Endothelial cell of umbilical vein (primary cell): ENCODE measurements at regions not wholly inside any gene's neighbourhood (a gene's known extent, or its start where the extent isn't known, plus 50 kb on each side); places are given as distances from the start of the nearest gene placed in this dataset.

Experiments
- EZH2 ChIP-seq: IDR thresholded peaks from 2 replicates; pipeline ENCODE4 v1.6.1; 2012; ENCODE audit warnings: borderline replicate concordance, low read depth, mild to moderate bottlenecking, moderate library complexity, low read length, inconsistent platforms; ENCODE audit not compliant: severe bottlenecking
- FOS ChIP-seq: IDR thresholded peaks from 2 replicates; pipeline ENCODE4 v1.6.1; 2011; ENCODE audit warnings: mild to moderate bottlenecking, low read length, moderate library complexity, borderline replicate concordance; ENCODE audit not compliant: insufficient read depth
- GATA2 ChIP-seq: IDR thresholded peaks from 2 replicates; pipeline ENCODE4 v1.7.0; 2011; ENCODE audit warnings: low read depth, mild to moderate bottlenecking, moderate library complexity, mixed read lengths, low read length; ENCODE audit not compliant: insufficient read length, insufficient read depth
- JUN ChIP-seq: IDR thresholded peaks from 2 replicates; pipeline ENCODE4 v1.6.1; 2011; ENCODE audit warnings: borderline replicate concordance, low read depth; ENCODE audit not compliant: insufficient read length, insufficient read depth
- MYC ChIP-seq: IDR thresholded peaks from one replicate; pipeline ENCODE4 v1.6.1; 2011; ENCODE audit warnings: mild to moderate bottlenecking, low read depth, low read length
- POLR2A ChIP-seq: IDR thresholded peaks from 2 replicates; pipeline ENCODE4 v1.6.1; 2012; ENCODE audit warnings: low read depth, mild to moderate bottlenecking, control low read depth, low read length
- POLR2AphosphoS5 ChIP-seq: IDR thresholded peaks from 2 replicates; pipeline ENCODE4 v1.6.1; 2012; ENCODE audit warnings: low read depth, mild to moderate bottlenecking, control low read depth, low read length, moderate library complexity; ENCODE audit not compliant: insufficient read depth
- TF ChIP-seq, protein P1 (sequence below), 2 donors: IDR thresholded peaks; 1 replicate in 1 of 2; 2 replicates in 1 of 2; pipeline ENCODE4 v1.5.1; 2011; ENCODE audit warnings: low read length in 2 of 2, mild to moderate bottlenecking in 2 of 2, moderate library complexity in 2 of 2, control low read depth in 1 of 2, inconsistent platforms in 1 of 2, low read depth in 1 of 2; ENCODE audit not compliant: insufficient read depth in 1 of 2; ENCODE audit errors: extremely low read depth in 1 of 2
- TF ChIP-seq, protein P2 (sequence below): IDR thresholded peaks from 2 replicates; pipeline ENCODE4 v1.6.1; 2011; ENCODE audit not compliant: insufficient read depth, insufficient read length

DNA sequence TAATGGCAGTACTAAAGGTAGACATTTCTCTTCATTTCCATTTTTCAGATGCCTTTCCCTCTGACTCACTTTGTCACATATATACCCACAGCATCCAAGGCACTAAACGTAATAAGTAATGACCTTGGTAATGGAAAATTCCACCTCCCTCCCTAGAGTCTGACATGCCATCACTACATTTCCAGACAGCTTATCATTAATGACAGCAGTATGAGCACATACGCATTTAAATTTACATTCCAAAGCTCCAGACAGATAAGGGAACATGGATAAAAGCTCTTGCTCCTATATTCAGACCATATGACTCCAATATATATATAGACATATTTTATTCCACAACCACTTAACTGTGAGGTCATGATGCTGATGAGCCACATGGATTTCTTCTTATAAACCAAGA is 191.7 kb upstream of the GORAB start:
- TF ChIP-seq, protein P1, sequence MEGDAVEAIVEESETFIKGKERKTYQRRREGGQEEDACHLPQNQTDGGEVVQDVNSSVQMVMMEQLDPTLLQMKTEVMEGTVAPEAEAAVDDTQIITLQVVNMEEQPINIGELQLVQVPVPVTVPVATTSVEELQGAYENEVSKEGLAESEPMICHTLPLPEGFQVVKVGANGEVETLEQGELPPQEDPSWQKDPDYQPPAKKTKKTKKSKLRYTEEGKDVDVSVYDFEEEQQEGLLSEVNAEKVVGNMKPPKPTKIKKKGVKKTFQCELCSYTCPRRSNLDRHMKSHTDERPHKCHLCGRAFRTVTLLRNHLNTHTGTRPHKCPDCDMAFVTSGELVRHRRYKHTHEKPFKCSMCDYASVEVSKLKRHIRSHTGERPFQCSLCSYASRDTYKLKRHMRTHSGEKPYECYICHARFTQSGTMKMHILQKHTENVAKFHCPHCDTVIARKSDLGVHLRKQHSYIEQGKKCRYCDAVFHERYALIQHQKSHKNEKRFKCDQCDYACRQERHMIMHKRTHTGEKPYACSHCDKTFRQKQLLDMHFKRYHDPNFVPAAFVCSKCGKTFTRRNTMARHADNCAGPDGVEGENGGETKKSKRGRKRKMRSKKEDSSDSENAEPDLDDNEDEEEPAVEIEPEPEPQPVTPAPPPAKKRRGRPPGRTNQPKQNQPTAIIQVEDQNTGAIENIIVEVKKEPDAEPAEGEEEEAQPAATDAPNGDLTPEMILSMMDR (IDR thresholded peaks at IDR 0.05; ENCODE audit: extremely low read depth in 1 of 2, insufficient read depth in 1 of 2, low read depth in 1 of 2, low read length in 2 of 2) = no peak
- no peak for TF ChIP-seq GATA2
- TF ChIP-seq POLR2A = no peak
- TF ChIP-seq EZH2 = no peak
- TF ChIP-seq POLR2AphosphoS5 = no peak
- TF ChIP-seq MYC = no peak
- no peak for TF ChIP-seq FOS
- no peak for TF ChIP-seq JUN
- TF ChIP-seq, protein P2, sequence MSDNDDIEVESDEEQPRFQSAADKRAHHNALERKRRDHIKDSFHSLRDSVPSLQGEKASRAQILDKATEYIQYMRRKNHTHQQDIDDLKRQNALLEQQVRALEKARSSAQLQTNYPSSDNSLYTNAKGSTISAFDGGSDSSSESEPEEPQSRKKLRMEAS = no peak
